WTC11 (cell line): ENCODE measurements at regions not wholly inside any gene's neighbourhood (a gene's known extent, or its start where the extent isn't known, plus 50 kb on each side); places are given as distances from the start of the nearest gene placed in this dataset.

Experiments used
- CREM ChIP-seq: sonication (generic); formaldehyde crosslinking; IDR thresholded peaks from 2 replicates; pipeline ENCODE4 v1.8.1; 2022; ENCODE audit warnings: mild to moderate bottlenecking, missing genetic modification reagents, moderate library complexity
- GRHL2 ChIP-seq: fragments of 250-450 bp; sonication (Bioruptor Pico); IDR thresholded peaks from 2 replicates; pipeline ENCODE4 v1.8.0; 2022; ENCODE audit warnings: mild to moderate bottlenecking, moderate library complexity; ENCODE audit not compliant: insufficient replicate concordance, severe bottlenecking
- NFYB ChIP-seq: sonication (generic); formaldehyde crosslinking; conservative IDR thresholded peaks from 2 replicates; pipeline ENCODE4 v1.8.0; 2022; ENCODE audit warnings: low read depth, missing genetic modification reagents
- TP53 ChIP-seq: sonication (generic); formaldehyde crosslinking; IDR thresholded peaks from 2 replicates; pipeline ENCODE4 v1.8.1; 2023; ENCODE audit warnings: mild to moderate bottlenecking, missing genetic modification reagents
- ZNF317 ChIP-seq: sonication (generic); formaldehyde crosslinking; IDR thresholded peaks from 2 replicates; pipeline ENCODE4 v1.8.1; 2023; ENCODE audit warnings: low read depth, mild to moderate bottlenecking, moderate library complexity, missing genetic modification reagents, borderline replicate concordance
- ZNF423 ChIP-seq: fragments of 250-450 bp; sonication (Bioruptor Pico); IDR thresholded peaks from 2 replicates; pipeline ENCODE4 v2.1.2; 2022; ENCODE audit warnings: mild to moderate bottlenecking, moderate library complexity
- TF ChIP-seq, protein P1 (sequence below): sonication (generic); formaldehyde crosslinking; IDR thresholded peaks from 2 replicates; pipeline ENCODE4 v1.8.0; 2022; ENCODE audit warnings: mild to moderate bottlenecking, missing genetic modification reagents
- TF ChIP-seq, protein P2 (sequence below): sonication (generic); formaldehyde crosslinking; IDR thresholded peaks from 2 replicates; pipeline ENCODE4 v1.8.1; 2023; ENCODE audit warnings: mild to moderate bottlenecking, moderate library complexity, missing genetic modification reagents
- TF ChIP-seq, protein P3 (sequence below): fragments of 200-600 bp; IDR thresholded peaks from 2 replicates; pipeline ENCODE4 v1.8.0; 2022; ENCODE audit warnings: antibody characterized with exemption
- TF ChIP-seq, protein P4 (sequence below): fragments of 250-450 bp; sonication (Bioruptor Pico); IDR thresholded peaks from 2 replicates; pipeline ENCODE4 v1.8.0; 2021; ENCODE audit warnings: mild to moderate bottlenecking

DNA sequence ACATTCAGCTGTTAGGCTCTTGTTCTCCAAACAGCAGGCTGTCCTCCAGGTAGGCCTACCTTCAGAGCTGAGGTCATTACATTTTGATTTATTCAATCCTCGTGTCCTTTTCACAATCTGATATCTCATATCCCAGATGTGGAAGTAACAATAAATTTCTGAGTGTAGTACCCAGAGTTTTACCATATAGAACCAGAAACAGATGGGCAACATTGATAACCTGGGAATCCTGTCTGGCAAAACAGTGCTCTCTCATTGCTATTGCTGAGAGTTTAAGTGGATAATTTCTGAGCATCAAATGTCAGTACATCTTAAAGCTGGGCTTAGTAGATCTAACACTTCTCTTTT lies 1007.8 kb downstream of the REEP3 start:
- TF ChIP-seq, protein P1, sequence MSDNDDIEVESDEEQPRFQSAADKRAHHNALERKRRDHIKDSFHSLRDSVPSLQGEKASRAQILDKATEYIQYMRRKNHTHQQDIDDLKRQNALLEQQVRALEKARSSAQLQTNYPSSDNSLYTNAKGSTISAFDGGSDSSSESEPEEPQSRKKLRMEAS (CRISPR knock-in tag) = no peak
- TF ChIP-seq TP53 (CRISPR knock-in tag) (no peak), NFYB (no peak), GRHL2 (CRISPR knock-in tag) (no peak), ZNF423 (CRISPR knock-in tag) (no peak), CREM (CRISPR knock-in tag) (no peak), ZNF317 (CRISPR knock-in tag) (no peak)
- TF ChIP-seq, protein P2, sequence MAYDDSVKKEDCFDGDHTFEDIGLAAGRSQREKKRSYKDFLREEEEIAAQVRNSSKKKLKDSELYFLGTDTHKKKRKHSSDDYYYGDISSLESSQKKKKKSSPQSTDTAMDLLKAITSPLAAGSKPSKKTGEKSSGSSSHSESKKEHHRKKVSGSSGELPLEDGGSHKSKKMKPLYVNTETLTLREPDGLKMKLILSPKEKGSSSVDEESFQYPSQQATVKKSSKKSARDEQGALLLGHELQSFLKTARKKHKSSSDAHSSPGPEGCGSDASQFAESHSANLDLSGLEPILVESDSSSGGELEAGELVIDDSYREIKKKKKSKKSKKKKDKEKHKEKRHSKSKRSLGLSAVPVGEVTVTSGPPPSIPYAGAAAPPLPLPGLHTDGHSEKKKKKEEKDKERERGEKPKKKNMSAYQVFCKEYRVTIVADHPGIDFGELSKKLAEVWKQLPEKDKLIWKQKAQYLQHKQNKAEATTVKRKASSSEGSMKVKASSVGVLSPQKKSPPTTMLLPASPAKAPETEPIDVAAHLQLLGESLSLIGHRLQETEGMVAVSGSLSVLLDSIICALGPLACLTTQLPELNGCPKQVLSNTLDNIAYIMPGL = no peak
- TF ChIP-seq, protein P3, sequence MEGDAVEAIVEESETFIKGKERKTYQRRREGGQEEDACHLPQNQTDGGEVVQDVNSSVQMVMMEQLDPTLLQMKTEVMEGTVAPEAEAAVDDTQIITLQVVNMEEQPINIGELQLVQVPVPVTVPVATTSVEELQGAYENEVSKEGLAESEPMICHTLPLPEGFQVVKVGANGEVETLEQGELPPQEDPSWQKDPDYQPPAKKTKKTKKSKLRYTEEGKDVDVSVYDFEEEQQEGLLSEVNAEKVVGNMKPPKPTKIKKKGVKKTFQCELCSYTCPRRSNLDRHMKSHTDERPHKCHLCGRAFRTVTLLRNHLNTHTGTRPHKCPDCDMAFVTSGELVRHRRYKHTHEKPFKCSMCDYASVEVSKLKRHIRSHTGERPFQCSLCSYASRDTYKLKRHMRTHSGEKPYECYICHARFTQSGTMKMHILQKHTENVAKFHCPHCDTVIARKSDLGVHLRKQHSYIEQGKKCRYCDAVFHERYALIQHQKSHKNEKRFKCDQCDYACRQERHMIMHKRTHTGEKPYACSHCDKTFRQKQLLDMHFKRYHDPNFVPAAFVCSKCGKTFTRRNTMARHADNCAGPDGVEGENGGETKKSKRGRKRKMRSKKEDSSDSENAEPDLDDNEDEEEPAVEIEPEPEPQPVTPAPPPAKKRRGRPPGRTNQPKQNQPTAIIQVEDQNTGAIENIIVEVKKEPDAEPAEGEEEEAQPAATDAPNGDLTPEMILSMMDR = no peak
- TF ChIP-seq, protein P4, sequence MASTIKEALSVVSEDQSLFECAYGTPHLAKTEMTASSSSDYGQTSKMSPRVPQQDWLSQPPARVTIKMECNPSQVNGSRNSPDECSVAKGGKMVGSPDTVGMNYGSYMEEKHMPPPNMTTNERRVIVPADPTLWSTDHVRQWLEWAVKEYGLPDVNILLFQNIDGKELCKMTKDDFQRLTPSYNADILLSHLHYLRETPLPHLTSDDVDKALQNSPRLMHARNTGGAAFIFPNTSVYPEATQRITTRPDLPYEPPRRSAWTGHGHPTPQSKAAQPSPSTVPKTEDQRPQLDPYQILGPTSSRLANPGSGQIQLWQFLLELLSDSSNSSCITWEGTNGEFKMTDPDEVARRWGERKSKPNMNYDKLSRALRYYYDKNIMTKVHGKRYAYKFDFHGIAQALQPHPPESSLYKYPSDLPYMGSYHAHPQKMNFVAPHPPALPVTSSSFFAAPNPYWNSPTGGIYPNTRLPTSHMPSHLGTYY (CRISPR knock-in tag) = no peak
